ENCODE measurements at regions not wholly inside any gene's neighbourhood (a gene's known extent, or its start where the extent isn't known, plus 50 kb on each side); places are given as distances from the start of the nearest gene placed in this dataset.

DNA sequence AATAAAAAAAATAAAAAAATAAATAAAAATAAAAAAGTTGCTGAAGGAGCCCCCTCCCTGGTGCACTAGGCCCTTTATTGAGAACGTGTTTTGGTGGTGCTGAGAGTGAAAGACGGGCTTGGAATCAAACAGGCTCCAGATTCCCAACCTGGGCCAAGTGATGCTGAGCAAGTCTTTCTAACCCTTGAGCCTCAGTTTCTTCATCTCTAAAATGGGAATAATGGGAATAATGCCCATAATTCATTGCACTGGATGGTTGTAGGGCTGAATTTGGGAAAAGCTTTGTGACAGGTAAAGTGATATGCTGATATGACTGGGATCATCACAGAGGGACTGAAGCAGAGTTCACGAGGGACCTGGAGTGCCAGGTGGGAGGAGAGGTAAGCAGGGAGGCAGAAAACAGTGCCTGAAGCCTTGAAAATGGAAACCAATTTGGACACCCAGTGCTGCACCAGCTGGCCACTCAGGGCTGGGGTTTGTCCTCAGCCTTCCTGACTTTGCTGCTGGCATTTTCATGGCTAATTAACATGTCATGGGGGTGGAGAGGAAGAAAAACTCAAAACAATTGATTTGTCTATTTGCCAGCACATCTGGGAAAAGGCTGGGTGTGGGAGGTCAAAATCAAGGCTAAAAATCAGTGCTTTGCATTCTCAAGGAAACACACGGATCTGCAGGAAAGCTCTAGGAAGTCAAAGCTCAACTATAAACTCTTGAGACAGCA lies 241.3 kb downstream of the LOXHD1 start:
- no peak for DNase-seq

DNA sequence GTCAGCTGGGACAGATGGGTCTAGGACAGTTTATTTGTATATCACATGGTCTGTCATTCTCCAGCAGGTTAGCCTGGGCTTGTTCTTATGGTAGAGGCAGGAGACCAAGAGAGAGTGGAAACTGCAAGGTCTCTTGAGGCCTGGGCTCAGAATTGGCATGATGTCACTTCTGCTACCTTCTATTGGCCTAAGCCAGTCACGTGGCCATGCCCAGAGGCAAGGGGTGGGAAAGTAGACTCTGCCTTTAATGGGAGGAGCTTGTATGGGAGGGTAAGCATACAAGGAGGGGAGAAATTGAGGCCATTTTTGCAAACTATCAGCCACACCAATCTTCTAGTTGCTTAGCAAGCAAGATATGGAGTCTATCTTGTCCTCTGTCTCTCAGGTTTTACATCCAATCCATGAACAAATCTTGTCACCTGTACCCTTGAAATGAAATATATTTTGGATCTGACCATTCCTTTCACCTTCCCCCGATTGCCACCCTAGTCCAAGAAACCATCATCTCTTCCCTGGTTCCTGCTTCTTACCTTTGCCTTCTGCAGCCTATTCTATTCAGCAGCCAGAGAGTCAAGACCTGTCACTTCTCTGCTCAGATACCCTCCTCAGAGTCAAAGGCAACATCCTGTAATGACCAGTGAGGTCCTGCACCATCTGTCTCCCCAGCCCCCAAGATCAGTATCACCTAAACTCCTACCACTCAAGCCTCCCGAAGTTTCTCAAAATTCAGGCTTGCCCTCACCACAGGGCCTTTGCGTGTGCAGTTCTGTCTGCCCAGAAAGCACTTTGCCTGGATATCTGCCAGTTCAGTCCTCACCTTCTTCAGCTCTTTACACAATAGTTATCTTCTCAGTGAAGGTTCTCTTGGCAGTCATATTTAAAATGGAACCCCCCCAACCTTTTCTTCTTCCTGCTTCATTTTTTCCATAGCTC lies 240.0 kb downstream of the LOXHD1 start:
- DNase-seq, result no peak

DNA sequence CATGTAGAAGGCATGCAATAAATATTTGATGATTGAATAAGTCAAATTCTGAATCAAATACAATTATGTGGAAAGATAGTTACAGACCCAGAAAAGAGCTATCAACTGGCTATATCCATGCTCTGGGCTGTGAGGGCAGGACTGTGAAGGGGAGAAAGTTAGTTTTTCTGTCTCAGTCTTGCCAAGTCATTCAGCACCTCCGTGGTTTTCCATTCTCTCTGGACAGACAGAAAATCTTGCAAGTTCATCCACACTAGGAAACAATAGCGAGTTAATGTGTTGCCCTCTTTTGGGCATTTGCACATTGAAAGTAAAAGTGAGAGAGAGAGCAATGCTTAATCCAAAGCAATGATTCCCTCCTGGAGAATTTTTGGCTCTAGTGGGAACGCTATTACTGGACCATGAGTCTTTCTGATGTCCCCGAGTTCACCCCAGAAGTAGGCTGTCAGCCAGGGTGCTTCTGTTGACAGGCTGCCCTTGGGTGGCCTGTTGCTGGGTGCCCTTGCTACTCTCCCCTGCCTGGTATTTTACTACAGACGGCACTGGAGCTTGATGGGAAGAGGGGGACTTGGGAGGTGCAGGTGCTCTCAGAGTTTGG lies 238.3 kb downstream of the LOXHD1 start:
- no peak for DNase-seq

DNA sequence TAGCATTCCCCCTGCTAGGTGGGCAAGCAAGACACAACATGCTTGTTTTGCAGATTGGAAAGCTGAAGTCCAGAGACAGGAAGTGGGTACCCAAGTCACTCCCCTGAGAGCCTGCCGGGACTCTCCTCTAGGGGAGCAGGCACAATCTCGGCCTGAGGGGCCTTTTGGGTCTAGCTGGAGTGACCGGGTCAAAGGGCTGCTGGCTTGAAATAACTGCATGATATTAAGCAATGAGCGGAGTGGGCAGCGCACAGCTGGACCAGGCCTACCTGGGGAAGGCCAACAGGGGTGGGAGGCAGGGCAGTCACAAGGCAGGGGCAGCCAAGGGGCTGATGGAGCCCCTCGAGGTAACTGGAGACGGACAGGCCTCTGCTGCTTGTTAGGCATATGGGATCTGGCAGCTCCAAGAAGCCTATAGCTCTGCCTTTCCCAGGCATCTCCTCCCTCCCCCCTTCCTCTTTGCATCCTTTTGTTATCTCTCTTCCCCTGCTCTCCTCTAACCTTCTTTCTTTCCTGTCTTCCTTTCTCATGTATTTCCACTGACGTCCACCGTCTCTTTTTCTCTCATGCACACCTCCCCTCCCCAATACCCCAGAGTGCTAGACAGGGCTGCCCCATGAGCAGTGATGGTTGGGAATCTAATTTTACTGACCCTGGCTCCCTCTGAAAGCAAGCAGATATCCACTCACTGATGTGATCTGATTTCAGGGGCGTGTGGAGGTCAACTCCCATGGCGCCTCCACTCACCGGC lies 237.5 kb downstream of the LOXHD1 start:
- no peak for DNase-seq

DNA sequence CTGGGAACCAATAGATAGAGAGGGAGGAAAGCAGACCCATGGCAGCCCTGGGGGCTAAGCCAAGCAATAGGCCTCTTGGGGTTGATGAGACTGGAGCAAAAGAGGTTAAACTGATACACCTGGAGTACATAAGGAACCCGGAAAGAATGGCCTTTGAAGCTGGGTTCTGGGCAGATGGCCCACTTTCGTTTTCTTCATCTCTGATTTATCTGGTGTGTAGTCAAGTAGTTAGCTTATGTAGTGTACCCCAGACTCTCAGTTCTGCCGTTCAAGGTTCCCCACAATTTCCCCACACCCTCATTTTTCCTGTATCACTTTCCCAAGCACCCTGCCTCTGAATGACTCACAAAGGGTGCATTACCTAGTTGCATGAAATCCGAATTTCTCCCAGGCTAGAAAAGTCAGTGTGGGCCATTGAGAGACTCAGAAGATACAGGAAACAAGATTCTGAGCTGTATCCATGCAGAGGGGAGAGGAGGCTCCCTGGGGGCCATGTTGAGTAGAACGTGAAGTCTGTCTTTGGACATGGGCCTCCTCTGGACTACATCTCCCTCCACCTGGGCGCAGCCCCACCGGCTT lies 235.0 kb downstream of the LOXHD1 start:
- DNase-seq, result no peak

DNA sequence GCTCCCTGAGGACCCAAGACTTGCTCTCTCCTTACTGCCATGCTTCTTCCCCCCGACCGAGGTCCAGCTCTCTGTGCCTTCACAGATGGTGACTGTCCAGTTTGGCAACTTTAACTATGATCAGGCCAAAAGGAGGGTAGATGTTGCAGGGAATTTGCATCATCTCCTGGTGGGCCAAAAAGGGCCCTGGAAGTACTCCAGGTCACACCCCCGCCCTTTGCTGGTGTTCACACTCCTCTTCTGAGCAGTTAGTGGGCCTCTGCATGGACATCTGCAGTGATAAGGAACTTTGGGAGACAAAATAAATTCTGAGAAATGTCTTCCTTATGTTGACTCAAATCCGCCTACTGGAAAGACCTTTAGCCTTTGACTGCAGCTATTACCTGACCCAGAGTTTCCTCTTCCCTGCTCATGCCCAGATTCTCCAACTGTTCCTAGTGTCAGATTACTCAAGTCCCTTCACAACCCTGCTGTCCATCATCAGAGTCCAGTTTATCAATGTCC lies 234.4 kb downstream of the LOXHD1 start:
- DNase-seq, result no peak

DNA sequence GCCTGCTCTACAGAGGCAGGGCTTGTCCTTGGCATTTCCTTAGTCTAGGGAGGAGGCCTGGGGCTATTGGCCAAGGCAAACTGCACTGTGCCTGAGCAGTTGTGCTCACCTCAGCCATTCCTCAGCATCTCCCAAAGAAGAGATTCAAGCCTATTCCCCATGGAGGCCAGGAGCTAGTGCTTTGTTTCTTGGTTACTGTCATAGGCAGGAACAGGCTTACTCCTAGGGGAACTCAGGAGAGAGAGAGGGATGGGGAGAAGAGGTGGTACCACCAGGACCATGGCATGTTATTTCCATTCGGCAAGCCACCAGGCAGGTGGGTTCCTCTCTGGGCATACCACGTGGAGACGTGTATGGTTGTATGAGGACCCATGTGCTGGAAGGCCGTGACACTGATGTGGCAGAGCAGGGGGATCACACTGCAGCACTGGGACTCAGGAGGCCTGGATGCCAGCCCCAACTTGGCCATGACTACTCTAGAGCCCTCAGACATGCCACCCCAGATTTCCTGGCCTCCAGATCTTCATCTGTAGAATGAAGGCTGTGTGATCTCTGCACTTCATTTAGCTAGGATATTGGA lies 233.7 kb downstream of the LOXHD1 start:
- DNase-seq, result no peak

DNA sequence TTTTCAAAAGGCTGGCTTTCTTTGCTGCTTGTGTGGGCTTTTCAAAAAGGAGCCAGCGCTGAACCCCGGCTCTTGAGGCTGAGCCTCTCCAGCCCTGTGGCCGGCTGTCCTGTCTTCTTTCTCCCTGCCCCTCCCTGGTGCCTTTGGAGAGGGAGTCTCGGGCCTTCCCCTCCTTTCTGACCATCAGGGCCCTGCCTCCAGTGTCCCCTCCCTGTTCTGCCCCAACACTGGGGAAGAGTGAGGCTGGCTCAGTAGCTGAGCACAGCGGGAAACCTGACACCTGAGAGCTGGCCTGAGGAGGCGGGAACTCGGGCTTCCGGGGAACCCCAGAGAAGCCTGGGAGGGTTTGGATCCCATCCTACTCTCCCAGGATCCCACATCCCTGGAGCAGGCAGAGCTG lies 232.1 kb downstream of the LOXHD1 start:
- DNase-seq, result no peak

DNA sequence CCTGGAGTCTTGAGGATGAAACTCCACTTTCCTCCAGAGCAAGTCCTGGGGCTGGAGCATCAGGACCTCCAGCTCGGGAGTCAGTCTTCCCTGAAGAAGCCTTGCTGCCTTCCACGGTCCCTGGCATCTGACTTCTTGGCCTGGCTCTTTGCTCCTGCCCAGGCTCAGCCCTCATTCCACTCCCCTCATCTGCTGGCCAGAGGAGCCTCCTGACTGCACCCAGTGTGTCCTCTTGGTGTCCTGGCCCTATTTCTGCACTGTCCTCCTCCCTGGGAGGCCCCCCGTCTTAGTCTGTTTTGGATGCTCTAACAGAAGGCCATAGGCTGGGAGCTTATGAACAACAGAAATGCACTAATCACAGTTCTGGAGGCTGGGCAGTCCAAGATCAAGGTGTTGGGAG lies 231.5 kb downstream of the LOXHD1 start:
- DNase-seq, result no peak

DNA sequence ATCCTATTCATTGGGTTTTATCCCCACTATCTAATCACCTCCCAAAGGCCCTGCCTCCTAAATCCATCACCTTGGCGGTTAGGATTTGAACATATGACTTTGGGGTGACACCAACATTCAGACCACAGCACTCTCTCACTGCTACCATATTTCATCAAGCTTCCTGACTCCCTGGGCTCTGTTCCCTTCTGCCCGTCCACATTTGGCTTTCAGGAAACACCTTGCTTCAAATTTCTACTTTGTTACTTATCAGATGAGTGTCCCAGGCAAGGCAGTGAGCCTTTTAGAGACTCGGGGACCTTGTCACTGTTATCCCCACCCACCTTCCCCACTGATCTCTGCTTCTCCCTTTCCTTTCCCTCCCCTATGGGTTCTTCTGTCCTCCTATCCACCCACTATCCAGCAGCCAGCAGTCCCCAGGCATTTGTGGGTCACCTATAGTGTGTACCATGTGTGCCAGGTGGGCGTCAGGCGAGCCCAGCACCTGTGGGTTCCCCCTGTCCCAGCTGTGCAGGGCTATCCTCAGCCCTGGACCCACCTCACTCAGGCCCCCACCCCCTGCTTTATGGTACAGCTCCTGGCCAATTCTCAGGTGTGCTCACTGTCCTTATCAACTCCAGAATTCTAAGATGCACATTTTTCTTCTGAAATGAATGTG lies 230.9 kb downstream of the LOXHD1 start:
- no peak for DNase-seq

DNA sequence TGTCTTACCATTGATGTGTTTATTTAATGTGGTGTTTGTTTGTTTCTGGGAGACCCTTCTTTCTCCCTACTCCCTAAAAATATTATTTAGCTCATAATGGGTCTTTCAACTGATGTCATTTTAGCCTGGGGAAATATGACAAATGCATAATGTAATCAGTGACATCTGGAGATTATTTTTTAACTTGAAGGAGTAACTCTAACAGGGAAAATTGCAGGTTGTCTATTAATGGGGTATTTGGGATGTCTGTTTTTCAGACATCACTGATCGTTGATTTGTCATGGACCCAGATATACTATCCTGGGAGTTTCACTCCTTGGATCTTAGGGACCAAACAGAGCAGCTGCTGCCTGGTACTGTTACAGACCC lies 230.4 kb downstream of the LOXHD1 start:
- no peak for DNase-seq

Measured in NCI-H2081 treated with DMSO at 0.1 percent for 48 hours (cell line).